HG03354 (cell line): ENCODE measurements at regions not wholly inside any gene's neighbourhood (a gene's known extent, or its start where the extent isn't known, plus 50 kb on each side); places are given as distances from the start of the nearest gene placed in this dataset.
A peak's percentile ranks its signal among the peaks of the same experiment; 100 is the strongest.
"Not testable (repeated sequence)": the region's sequence is repeated elsewhere in the genome, so short reads cannot be mapped to it uniquely, and the experiment has no call there.

Experiments
- ATAC-seq: cut with Tn5 transposase; IDR thresholded peaks from one replicate; pipeline ENCODE4 v1.9.1; 2021; ENCODE audit warnings: mild to moderate bottlenecking; ENCODE audit not compliant: unreplicated experiment, poor library complexity, severe bottlenecking

DNA sequence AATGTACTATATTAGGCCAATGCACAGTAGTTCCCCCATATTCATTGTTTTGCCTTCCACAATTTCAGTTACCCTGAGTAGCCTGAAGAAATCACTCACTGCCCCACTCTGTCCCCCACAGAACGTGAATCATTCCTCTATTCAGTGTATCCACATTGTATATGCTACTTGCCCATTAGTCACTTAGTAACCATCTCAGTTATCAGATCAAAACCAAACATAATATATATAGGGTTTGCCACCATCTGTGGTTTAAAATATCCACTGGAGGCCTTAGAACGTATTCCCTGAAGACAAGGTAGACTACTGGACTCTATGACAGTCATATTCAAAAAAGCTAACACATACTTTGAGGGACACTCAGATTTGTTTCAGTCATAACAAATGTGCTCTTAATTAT lies 465.7 kb upstream of the RGMB start:
- ATAC-seq: no peak

DNA sequence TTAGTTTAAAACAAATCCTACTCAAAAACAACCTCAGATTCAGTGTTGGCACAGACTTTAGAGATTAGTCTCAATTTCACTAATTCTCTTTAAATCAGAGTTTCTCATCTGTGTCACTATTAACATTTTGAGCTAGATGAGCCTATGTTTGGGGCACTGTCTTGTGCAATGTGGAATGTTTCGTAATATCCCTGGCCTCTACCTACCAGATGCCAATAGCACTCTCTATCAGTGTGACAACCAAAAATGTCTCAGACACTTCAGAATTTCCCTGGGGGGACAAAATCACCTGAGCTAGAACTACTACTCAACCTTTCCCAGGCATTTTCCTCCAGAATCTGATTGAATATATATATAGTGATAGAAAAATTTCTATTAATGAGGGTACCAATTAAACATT lies 465.2 kb upstream of the RGMB start:
- ATAC-seq: no peak

DNA sequence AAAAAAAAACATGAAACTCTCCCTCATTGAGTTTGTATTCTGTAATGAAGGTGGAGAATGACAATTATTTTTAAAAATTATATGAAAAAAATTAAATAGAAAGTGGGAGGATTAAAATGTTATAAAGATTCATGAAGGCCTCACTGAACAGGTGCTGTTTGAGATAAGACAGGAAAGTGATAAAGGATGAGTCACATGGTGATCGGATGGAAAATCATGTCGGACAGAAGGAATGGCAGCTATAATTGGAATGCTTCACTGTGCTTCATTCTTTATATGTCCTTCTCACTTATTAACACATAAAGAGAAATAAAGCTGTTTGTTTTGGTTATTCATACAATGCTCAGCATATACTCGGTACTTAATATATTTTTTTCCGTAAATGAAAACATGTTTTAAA lies 464.5 kb upstream of the RGMB start:
- no peak for ATAC-seq

DNA sequence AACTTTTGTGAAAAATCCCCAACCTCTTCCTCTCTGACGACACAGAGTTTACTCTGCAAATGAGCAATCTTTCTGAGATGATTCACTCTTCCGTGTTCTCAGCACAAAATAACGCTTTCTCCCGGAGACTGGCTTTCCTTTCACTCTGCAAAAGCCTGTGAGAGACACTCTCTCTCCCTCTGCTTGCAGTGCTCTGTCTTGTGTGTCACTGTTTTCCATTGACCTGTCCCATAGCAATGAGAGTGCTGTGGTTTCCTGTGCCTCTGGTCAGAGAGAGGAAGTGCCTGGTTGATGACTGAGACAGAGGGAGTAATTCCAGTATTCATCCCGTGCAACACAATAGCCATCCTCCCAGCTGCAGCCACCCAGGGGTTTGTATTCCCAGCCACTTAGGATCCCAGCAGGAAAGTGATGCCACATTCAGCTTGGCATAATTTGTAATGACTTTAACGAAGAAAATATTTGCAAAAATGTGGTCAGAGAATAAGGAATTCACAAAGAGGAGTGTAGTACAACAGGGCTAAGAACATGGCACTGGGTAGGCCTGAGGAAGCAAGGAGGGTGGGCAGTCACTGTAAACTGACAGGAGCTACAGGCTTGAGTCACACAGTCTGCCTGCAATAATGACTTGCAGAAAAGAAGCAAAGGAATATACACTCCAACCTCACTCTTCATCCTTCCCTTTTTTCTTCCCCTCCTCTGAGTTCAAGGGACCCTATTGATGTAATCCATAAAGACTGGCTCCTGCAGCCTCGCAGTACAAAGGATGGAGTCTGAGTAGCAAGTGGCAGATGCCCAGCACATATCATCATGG lies 463.5 kb upstream of the RGMB start:
- ATAC-seq: peak; percentile 77

DNA sequence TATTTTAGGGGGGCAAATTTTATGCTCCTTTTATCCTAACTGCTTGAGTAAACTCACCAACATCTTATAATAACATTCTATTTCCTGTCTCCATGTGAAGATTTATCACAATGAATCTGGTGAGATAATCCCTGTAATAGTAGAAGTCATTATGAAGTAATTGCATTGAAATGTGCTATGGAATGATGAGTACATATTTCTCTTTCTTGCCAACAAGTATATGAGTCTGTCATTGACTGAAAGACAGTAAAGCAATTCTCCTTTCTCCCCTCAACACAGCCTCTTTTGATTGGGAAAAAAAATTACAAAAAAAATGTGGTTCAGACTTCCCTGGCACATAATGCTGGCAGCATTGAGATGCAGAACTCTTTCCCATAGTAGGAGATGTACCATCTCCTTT lies 459.2 kb upstream of the RGMB start:
- no peak for ATAC-seq

DNA sequence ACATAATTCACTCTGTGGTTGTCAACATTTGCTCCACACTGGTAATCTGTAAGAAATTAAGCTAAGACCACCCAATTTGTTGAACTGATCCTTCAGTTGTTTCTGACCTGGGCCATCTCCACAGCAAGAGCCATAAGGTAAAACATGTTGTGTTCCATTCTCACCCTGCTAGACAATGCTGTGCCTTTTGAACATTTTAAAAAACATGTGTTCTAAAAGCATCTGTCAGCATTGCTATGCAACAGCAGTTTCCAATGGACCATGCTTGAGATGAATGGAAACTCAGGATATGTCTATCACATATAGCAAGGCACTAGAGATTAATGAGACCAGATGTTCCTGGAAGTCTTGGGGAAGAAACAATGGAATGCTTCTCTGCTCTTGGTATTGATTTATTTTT lies 455.1 kb upstream of the RGMB start:
- ATAC-seq: no peak

DNA sequence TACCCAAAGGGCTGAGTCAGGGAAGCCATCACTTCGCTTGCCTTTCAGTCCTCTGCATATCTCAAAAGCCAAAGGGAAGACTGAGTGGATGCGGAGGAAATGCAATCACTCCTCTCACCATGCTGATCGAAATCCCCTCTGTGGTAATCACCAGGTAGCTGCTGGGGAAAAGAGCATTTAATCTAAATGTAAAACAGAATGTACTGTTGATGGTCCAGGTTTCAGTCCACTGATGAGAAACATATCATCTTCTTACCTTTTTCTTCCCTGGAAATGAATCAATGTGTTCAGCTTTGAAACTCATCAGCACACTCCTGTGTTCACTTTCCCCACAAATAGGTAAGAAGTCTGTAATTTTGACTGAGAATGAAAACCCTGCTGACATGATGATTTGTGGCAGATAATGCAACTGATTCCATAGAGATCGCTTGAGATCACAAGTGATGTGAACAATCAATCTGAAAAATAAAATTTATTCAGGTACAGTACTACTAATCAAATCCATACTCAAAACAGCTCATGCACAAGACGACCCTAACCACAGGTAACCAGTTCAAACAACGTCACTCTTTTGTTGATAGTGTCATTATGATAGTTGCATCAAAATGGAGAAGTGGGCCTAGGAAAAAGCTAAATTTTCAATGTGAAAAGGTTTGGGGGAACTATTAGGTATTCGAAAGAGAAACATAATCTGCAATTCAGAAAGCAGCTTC lies 454.0 kb upstream of the RGMB start:
- no peak for ATAC-seq

DNA sequence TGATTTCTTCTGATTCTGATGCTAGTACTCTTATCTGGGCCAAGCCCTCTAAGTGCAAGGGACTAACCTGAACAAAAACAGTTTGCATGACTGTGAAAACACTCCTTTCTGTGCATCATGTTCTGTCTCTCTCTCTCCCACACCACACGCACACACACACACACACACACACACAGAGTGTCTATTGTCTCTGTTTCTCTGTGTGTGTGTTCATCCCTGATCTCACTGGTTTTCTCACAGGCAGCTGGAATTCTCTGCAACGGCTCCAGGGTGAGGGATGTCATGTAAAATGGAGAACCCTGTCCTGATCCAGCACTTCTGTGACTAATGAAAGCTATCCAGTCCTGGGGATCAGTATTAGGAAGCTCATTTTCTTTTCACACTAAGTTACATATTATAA lies 453.1 kb upstream of the RGMB start:
- no peak for ATAC-seq

DNA sequence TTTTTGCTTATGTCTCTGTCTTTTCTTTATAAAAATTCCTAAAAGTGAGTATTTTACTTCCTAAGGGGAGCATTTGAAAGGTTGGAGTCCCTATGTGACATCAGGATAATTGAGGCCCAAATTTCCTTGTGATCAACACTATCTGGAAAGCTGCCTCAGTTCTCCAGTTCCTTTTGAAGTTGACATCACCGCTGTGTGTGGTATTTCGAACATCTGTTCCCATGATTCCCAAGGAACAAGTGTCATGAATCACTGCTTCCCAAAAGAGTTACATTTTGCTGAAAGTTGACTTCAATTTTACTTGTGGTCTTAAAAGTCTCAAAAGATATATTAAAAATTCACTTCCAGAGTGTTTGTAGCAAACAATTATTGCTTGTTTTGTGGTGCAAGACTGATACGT lies 452.1 kb upstream of the RGMB start:
- no peak for ATAC-seq

DNA sequence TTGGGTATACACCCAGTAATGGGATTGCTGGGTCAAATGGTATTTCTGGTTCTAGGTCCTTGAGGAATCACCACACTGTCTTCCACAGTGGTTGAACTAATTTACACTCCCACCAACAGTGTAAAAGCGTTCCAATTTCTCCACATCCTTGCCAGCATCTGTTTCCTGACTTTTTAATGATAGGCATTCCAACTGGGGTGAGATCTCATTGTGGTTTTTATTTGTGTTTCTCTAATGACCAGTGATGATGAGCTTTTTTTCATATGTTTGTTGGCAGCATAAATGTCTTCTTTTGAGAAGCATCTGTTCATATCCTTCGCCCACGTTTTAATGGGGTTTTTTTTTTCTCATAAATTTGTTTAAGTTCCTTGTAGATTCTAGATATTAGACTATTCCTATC lies 448.3 kb upstream of the RGMB start:
- ATAC-seq: not testable (repeated sequence)

DNA sequence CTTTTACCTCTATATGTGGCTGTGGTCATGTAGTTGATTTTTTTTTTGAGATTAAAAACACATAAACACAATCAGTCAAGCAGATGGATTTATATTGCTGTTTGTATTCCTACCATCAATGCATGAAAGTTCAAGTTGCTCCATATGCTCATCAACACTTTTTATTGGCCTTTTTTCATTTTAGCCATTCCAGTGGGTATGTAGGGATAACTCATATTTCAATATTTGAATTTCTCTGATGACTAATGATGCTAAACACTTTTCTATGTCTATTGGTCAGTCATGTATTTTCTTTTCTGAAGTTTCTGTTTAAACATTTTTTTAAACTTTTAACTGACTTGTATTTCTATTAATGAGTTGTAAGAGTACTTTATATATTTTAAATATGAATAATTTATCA lies 445.4 kb upstream of the RGMB start:
- ATAC-seq: no peak

DNA sequence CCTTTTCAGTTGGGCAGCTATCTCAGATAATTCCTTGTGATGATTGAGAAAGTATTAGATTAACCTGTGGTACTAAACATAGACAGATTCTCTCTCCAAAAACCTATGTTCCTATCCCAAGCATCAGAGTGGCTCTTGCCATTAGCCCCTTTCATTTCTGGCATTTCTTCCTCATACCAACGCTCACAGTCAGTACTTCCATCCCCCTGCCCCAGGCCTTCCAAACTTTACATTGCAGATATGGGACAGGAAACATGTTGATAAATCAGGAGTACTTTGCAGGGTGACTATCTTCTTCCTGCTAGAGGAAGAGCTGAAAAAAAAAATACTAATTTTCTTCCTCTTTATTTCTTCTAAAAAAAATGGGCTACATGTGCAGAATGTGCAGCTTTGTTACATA lies 442.6 kb upstream of the RGMB start:
- no peak for ATAC-seq

DNA sequence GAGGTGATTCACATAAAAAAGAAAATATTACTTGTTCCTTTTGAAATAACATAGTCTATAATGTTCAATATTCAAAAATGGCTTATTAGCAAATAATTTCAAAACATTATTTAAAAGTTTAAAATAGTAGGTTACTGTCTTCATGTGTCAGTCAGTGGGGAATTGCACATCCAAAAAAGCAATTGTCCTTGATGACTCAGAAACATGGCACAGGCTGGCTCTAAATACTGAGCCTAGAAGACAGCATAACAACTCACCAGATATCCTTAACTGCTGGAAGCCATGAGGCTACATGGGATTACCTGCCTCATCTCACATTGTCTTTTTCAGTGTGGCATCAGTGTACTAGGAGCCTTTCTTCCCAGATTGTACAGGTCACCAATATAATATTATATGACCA lies 439.5 kb upstream of the RGMB start:
- no peak for ATAC-seq

DNA sequence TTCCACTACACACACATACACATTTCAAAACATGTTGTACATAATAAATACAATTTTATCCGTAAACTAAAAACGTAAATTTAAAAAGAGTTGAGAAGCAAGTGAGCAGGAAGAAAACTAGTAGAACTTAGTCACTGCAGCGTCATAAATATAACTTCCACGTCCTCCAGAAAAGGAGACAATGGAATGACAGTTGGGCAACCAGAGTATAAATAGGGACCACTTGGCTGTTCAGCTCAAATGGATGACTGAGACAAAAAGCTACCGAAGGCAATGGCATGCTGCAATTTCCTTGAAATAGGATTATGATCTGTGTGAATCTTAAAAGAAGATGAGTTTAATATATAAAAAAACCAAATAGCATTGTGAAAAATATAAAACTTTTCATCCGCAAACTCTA lies 438.5 kb upstream of the RGMB start:
- ATAC-seq: no peak

DNA sequence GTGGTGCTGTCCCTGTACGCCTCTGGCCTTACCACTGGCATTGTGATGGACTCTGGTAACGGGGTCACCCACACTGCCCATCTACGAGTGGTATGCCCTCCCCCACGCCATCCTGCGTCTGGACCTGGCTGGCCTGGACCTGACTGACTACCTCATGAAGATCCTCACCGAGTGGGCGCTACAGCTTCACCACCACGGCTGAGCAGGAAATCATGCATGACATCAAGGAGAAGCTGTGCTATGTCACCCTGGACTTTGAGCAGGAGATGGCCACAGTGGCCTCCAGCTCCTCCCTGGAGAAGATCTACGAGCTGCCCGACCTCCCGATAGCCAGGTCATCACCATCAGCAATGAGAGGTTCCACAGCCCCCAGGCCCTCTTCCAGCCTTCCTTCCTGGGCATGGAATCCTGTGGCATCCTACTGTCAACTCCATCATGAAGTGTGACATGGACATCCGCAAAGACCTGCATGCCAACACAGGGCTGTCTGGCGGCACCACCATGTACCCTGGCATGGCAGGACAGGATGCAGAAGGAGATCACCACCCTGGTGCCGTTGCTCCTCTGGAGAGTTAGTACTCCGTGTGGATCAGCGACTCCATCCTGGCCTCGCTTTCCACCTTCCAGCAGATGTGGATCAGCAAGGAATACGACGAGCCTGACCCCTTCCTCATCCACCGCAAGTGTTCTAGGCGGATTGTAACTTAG lies 434.2 kb upstream of the RGMB start:
- ATAC-seq: no peak

DNA sequence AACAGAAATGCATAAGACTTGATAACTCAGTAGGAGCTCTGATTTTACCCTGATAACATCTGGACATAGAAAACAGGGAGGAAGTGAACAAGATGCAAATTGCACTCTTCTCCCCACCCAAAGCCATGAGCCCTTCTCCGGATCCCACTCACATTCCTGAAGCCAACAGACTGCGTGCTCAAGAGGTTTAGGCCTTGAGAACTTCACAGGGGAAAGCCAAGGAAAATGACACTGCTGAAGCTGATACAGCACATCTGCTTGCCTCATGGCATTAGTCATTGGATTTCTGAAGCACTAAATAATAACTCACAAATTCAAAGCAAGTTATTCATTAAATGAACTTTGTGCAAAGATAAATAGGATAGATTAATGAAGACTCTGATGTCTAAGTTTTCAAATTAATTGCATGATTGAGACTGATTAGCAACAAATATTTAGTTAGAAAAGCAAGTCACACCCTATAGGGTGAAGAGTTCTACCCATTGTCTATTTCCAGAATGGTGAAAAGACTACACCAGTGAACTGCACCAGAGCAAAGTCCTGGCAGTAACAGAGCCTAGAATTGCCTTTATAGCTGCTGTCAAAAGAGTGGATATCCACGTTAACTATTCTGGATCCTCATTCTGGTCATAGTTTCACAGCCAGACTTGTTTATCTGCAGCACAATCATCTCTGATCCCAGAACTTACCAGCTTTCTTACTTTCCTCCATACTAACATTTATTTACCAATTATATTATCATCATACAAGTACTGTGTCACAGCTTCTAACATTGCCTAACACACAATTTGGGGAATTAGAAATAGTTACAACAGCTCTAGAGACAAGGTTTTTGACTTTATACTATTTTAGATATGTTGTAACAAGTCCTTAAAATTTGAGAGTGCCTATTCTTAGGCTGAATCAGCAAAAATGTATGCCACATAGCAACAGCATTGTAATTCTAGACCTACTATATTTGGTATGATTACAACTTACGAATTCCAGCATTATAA lies 432.1 kb upstream of the RGMB start:
- ATAC-seq: no peak

DNA sequence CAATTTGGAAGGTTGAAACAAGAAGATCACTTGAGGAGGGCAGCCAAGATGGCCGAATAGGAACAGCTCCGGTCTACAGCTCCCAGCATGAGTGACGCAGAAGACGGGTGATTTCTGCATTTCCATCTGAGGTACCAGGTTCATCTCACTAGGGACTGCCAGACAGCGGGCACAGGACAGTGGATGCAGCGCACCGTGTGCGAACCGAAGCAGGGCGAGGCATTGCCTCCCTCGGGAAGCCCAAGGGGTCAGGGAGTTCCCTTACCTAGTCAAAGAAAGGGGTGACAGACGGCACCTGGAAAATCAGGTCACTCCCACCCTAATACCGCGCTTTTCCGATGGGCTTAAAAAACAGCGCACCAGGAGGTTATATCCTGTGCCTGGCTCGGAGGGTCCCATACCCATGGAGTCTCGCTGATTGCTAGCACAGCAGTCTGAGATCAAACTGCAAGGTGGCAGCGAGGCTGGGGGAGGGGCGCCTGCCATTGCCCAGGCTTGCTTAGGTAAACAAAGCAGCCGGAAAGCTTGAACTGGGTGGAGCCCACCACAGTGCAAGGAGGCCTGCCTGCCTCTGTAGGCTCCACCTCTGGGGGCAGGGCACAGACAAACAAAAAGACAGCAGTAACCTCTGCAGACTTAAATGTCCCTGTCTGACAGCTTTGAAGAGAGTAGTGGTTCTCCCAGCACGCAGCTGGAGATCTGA lies 430.4 kb upstream of the RGMB start:
- not testable (repeated sequence) for ATAC-seq

DNA sequence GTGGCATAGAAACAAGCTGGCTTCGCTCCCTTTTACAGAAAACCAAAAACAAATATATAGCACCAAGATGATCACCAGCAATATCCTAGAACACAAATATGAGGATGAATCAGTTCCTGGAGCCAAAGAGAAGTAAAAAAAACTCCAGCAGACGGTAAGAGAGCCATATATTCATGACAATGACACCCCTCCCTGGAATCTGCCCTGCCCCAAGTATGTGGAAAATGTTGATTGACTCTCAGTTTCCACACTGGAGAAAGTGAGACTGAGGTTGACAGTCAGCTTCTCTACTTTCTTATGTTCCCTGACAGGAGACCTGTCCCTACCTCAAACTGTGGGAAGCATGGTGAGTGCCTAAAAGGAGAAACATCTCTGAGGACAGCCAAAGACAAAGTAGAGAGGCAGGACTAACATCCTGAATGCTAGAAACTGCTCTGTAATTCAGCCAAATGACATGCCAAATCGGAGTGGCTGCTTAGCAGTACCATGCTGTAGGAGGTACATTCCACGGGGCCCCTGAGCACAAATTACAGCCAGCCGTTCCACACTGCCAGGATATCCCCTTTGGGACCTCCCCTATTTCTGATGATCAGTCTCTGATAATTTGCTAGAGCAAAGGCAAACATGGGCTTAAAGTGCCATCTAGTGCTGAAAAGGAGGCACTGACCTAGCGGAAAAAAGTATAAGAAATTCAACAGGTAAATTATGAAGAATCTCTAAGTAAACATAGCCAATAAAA lies 424.0 kb upstream of the RGMB start:
- ATAC-seq: no peak

DNA sequence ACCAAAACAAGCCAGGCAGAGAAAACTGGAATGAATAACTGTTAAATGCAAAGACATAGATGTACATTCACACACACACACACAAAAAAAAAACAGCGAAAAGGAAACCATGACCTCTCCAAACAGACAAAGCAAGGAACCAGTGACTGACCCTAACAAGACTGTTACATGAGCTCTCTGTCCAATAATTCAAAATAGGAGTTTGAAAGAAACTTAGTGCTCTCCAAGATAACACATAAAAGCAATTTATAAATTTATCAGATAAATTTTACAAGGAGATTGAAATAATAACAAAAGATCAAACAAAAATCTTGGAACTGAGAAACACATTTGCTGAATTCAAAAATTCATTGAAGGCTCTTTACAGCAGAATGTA lies 423.5 kb upstream of the RGMB start:
- no peak for ATAC-seq
